ENCODE measurements at regions not wholly inside any gene's neighbourhood (a gene's known extent, or its start where the extent isn't known, plus 50 kb on each side); places are given as distances from the start of the nearest gene placed in this dataset.

DNA sequence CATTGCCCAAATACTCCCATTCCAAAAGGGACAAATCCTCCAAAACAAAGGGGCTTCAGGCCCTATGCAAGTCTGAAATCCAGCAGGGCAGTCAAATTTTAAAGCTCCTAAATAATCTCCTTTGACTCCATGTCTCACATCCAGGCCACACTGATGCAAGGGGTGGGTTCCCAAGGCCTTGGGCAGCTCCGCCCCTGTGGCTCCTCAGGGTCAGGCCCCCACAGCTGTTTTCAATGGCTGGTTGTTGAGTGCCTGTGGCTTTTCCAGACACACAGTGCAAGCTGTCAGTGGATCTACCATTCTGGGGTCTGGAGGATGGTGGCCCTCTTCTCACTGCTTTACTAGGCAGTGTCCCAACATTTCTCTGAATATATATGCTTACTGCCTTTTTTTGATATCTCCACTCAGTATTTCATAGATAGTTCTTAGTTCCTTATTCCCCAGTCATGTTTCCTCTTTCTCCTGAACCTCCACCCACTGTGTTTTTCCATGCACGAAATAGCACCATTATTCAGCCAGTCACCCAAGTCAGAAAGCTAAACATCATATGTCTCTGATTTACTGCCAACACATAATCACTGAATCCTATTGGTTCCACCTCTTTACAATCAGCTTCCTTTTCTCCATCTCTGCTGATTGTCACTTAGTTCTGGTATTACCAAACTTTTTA is 172.6 kb upstream of the CACNA2D1 start:
- TF ChIP-seq, protein P1, sequence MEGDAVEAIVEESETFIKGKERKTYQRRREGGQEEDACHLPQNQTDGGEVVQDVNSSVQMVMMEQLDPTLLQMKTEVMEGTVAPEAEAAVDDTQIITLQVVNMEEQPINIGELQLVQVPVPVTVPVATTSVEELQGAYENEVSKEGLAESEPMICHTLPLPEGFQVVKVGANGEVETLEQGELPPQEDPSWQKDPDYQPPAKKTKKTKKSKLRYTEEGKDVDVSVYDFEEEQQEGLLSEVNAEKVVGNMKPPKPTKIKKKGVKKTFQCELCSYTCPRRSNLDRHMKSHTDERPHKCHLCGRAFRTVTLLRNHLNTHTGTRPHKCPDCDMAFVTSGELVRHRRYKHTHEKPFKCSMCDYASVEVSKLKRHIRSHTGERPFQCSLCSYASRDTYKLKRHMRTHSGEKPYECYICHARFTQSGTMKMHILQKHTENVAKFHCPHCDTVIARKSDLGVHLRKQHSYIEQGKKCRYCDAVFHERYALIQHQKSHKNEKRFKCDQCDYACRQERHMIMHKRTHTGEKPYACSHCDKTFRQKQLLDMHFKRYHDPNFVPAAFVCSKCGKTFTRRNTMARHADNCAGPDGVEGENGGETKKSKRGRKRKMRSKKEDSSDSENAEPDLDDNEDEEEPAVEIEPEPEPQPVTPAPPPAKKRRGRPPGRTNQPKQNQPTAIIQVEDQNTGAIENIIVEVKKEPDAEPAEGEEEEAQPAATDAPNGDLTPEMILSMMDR (IDR thresholded peaks at IDR 0.05; ENCODE audit: insufficient read depth, low read depth, low read length): no peak
- no peak for DNase-seq (ENCODE audit: low read depth)
- no peak overlapping the region for H3K4me3 ChIP-seq (ENCODE audit: low read depth, low read length)

DNA sequence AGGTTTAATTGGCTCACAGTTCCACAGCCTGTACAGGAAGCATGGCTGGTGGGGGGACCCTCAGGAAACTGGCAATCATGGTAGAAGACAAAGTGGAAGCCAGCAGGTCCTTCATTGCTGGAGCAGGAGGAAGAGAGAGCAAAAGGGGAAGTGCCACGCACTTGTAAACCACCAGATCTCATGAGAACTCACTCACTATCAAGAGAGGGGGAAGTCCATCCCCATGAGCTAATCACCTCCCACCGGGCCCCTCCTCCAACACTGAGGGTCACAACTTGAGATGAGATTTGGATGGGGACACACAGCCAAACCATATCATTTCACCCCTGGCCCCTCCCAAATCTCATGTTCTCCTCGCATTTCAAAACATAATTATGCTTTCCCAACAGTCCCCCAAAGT is 171.9 kb upstream of the CACNA2D1 start:
- no peak overlapping the region for H3K4me3 ChIP-seq (ENCODE audit: low read depth, low read length)
- no peak for DNase-seq (ENCODE audit: low read depth)
- TF ChIP-seq, protein P1 (IDR thresholded peaks at IDR 0.05; ENCODE audit: insufficient read depth, low read depth, low read length): no peak

DNA sequence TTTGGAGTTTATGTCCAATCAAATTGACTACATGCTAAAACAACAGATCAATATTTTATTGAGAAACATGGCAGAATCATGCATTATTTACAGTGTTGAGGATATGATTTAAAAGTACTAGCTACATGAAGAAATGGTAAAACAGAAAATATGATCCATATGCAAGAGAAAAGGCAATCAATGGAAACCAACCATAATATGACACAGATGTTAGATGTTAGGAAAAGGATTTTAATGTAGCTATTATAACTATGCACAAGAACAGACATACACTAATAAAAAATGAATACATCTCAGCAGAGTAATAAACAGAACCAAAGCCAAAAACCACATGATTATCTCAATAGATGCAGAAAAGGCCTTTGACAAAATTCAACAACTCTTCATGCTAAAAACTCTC is 166.2 kb upstream of the CACNA2D1 start:
- no peak for DNase-seq (ENCODE audit: low read depth)
- no peak overlapping the region for H3K4me3 ChIP-seq (ENCODE audit: low read depth, low read length)
- TF ChIP-seq, protein P1 (IDR thresholded peaks at IDR 0.05; ENCODE audit: insufficient read depth, low read depth, low read length): no peak

DNA sequence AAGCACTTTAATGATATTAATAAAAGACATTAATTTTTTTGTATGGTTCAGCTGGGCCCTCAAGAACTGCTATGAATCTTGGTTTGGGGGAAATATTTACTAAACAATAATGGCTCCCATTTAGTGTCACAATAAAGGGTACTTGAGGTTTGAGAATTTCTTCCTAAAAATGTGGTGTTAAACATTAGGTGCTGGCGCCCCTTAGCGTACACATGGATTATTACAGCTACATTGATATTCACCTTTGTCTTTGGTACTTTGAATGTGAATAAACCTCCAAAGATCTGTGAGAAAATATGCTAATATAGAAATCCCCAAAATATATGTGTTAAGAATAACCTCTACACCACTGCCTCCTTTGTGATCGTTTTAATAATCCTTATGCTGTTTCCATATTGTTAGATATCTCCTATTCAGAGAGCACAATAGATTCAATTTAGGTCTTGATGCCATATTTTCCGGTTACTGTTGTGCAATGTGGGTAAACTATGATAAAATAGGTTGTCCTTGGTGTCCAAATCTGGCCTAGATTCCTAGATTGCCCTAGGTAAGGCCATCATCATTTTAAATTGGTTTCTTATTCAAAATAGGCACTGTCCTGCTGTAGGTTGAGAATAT is 161.8 kb upstream of the CACNA2D1 start:
- TF ChIP-seq, protein P1 (IDR thresholded peaks at IDR 0.05; ENCODE audit: insufficient read depth, low read depth, low read length): peak; percentile 73
- DNase-seq (ENCODE audit: low read depth): peak; percentile 48
- H3K4me3 ChIP-seq (ENCODE audit: low read depth, low read length): no peak overlapping the region

DNA sequence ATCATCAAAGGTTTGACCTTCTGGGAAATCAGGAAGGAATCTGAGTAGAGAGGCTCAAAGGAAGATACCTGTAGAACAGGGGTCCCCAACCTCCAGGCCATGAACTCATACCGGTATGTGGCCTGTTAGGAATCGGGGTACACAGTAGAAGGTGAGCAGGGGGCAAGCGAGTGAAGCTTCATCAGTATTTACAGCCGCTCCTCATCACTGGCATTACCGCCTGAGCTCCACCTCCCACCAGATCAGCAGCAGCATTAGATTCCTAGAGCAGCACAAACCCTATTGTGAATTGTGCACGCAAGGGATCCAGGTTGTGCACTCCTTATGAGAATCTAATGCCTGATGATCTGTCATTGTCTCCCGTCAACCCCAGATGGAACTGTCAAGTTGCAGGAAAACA is 158.5 kb upstream of the CACNA2D1 start:
- TF ChIP-seq, protein P1 (IDR thresholded peaks at IDR 0.05; ENCODE audit: insufficient read depth, low read depth, low read length): no peak
- no peak for DNase-seq (ENCODE audit: low read depth)
- no peak overlapping the region for H3K4me3 ChIP-seq (ENCODE audit: low read depth, low read length)

DNA sequence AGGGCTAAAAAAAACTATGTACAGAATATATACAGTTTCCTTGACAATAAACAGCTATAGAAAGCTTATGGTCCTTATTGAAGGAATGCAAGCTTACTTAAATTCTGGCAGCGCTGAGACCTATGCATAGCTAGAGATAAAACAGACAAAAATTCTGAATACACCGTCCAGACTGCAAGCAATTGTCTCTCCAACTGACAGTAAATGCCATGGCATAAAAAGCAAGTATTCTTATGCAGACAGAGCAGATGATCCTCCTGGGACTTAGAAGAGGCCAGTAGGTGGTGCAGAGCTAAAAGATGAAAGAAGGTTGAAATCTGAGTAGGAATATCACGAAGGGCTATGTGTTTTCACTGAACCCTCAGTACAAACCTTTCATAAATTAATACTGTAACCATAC is 157.0 kb upstream of the CACNA2D1 start:
- TF ChIP-seq, protein P1 (IDR thresholded peaks at IDR 0.05; ENCODE audit: insufficient read depth, low read depth, low read length): peak; percentile 20
- DNase-seq (ENCODE audit: low read depth): no peak
- no peak overlapping the region for H3K4me3 ChIP-seq (ENCODE audit: low read depth, low read length)
